ENCODE measurements at regions not wholly inside any gene's neighbourhood (a gene's known extent, or its start where the extent isn't known, plus 50 kb on each side); places are given as distances from the start of the nearest gene placed in this dataset.

DNA sequence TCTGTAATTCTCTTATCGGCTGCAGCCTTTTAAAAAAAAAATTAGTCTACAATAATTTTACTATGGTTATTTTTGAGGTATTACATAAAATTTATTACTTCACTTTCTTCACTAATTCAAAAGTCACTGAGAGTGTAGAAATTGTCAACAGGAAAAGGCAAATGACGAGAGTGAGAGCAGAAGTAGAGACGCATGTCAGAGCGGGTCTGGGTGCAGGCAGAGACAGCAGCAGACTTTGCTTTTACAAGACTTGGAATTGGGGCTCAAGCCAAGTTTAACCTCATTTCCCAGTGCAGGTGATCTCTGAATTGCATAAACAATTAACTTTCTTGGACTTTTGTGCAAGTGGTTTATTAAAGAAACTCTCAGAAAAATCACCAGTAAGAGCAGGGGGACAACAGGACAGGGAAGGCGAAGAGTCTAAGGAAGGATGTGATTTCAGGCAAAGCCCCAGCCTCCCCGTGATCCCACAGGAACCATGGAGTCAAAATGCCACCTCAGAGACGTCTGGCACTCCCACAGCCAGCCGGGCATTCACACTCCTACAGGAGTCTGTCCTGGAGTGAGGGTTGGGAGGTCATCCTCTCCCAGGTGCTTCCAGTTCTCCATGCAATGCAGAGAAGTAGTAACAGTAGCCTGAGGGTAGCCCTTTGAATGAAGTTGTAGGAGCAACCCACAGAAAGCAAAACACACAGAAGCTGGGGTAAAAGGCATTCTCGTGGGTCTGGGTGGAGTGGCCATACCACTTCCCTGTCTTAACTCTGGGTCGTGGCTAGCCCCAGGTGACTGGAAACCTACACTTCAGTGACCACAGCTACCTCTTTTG, 274.0 kb upstream of the TGFBR2 start:
- ChIA-PET CTCF (interaction anchor here (0.6 kb wide), 1 partner anchor 12 kb away, joined by 3 read pairs; no protein-coding TSS in a partner anchor), POLR2A (no interaction called here)
- TF ChIP-seq, protein P1, sequence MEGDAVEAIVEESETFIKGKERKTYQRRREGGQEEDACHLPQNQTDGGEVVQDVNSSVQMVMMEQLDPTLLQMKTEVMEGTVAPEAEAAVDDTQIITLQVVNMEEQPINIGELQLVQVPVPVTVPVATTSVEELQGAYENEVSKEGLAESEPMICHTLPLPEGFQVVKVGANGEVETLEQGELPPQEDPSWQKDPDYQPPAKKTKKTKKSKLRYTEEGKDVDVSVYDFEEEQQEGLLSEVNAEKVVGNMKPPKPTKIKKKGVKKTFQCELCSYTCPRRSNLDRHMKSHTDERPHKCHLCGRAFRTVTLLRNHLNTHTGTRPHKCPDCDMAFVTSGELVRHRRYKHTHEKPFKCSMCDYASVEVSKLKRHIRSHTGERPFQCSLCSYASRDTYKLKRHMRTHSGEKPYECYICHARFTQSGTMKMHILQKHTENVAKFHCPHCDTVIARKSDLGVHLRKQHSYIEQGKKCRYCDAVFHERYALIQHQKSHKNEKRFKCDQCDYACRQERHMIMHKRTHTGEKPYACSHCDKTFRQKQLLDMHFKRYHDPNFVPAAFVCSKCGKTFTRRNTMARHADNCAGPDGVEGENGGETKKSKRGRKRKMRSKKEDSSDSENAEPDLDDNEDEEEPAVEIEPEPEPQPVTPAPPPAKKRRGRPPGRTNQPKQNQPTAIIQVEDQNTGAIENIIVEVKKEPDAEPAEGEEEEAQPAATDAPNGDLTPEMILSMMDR (IDR thresholded peaks at IDR 0.05; ENCODE audit: insufficient read depth, low read depth, low read length), result no peak
- DNase-seq (ENCODE audit: low read depth), result no peak
- Histone ChIP-seq H3K36me3 (ENCODE audit: control insufficient read depth, insufficient read depth, low read length) (no peaks in the 10 kb centered on the region), H3K4me3 (ENCODE audit: low read depth, low read length) (no peak overlapping the region), H3K27me3 (ENCODE audit: control insufficient read depth, insufficient read depth, low read length) (no peaks in the 10 kb centered on the region)

DNA sequence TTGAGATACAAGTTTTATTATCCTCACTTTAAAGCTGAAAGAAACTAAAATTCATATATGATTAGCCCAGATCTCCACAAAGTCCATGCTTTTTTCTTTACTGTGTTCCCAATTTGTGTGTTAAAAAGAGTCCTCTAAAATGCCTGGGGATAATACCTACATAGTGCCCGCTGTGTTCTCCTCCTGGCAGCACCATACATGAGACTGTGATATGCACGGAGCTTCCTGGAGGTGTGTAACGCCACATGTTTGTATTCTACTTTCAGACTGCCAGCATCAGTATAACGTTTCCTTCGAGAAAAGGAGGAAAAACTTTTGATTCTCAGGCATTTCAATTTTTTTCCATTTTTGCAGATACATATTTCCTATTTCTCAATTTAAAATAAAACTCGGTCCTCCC, 273.3 kb upstream of the TGFBR2 start:
- Histone ChIP-seq H3K27me3 (ENCODE audit: control insufficient read depth, insufficient read depth, low read length) (no peaks in the 10 kb centered on the region), H3K36me3 (ENCODE audit: control insufficient read depth, insufficient read depth, low read length) (no peaks in the 10 kb centered on the region), H3K4me3 (ENCODE audit: low read depth, low read length) (no peak overlapping the region)
- CTCF ChIA-PET, result no interaction called here
- TF ChIP-seq, protein P1 (IDR thresholded peaks at IDR 0.05; ENCODE audit: insufficient read depth, low read depth, low read length), result no peak
- POLR2A ChIA-PET, result no interaction called here
- no peak for DNase-seq (ENCODE audit: low read depth)

DNA sequence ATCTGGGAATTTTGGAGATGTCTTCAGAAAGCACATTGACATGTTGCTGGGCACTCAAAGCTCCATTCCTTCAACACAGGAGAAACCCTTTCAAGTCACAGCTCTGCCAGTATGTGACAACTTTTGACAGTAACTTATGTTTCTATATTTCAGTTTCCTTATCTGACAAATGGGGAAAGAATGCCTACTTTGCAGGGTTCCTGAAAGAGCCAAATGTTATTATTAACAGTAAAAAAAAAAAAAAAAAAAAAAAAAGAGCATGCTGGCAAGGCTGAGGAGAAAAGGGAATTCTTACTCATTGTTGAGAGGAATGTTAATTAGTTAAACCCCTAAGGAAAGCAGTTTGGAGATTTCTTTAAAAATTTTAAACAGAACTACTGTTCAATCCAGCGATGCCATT, 272.5 kb upstream of the TGFBR2 start:
- no peaks in the 10 kb centered on the region for H3K27me3 ChIP-seq (ENCODE audit: control insufficient read depth, insufficient read depth, low read length)
- ChIA-PET CTCF (no interaction called here), POLR2A (interaction anchor here (0.5 kb wide), 1 partner anchor 348 kb away, joined by 5 read pairs; no protein-coding TSS in a partner anchor)
- TF ChIP-seq, protein P1 (IDR thresholded peaks at IDR 0.05; ENCODE audit: insufficient read depth, low read depth, low read length), result no peak
- no peak for DNase-seq (ENCODE audit: low read depth)
- H3K4me3 ChIP-seq (ENCODE audit: low read depth, low read length), result no peak overlapping the region
- H3K36me3 ChIP-seq (ENCODE audit: control insufficient read depth, insufficient read depth, low read length), result no peaks in the 10 kb centered on the region

DNA sequence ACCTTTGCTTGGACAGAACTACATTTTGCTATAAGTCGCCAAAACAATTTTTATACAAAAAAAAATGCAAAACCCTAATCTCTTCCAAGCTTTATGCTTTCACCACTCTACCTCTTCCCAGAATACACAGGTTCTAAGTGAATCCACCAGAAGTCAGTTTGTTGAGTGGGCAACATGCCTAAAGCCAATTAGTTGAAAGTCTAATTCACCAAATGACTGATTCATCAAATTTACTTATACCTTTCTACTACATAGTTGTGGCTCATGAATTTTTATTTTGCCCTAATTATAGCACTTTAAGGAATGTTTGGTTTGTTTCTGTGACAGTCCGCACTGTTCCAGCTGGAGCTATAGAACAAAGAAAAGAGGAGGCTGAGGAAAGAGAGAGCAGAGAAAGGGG, 265.9 kb upstream of the TGFBR2 start:
- CTCF ChIA-PET, result interaction anchor here (0.6 kb wide), 1 partner anchor 35 kb away, joined by 3 read pairs; no protein-coding TSS in a partner anchor
- no peaks in the 10 kb centered on the region for H3K27me3 ChIP-seq (ENCODE audit: control insufficient read depth, insufficient read depth, low read length)
- TF ChIP-seq, protein P1 (IDR thresholded peaks at IDR 0.05; ENCODE audit: insufficient read depth, low read depth, low read length), result no peak
- H3K36me3 ChIP-seq (ENCODE audit: control insufficient read depth, insufficient read depth, low read length), result no peaks in the 10 kb centered on the region
- H3K4me3 ChIP-seq (ENCODE audit: low read depth, low read length), result no peak overlapping the region
- no peak for DNase-seq (ENCODE audit: low read depth)
- POLR2A ChIA-PET, result no interaction called here

DNA sequence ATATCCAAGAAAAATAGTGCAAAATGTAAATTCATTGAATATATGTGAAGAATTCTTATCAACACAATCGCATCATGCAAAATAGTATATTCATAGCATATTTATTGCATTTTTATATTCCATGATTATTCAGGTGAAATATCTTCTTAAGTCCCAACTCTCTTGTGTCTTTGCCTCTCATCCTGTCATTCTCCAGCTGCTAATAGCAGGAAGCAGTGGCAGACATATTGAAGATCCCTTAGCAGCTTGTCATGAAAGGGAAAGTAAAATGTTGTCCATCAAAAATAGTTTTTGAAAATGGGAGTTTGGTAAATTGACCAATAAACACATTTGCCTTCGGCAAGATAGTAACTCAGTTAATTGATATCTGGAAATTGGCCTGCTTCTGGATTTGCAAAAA, 265.3 kb upstream of the TGFBR2 start:
- H3K4me3 ChIP-seq (ENCODE audit: low read depth, low read length), result no peak overlapping the region
- H3K36me3 ChIP-seq (ENCODE audit: control insufficient read depth, insufficient read depth, low read length), result no peaks in the 10 kb centered on the region
- H3K27me3 ChIP-seq (ENCODE audit: control insufficient read depth, insufficient read depth, low read length), result no peaks in the 10 kb centered on the region
- POLR2A ChIA-PET, result no interaction called here
- DNase-seq (ENCODE audit: low read depth), result no peak
- CTCF ChIA-PET, result interaction anchor here (0.6 kb wide), 1 partner anchor 36 kb away, joined by 3 read pairs; no protein-coding TSS in a partner anchor
- TF ChIP-seq, protein P1 (IDR thresholded peaks at IDR 0.05; ENCODE audit: insufficient read depth, low read depth, low read length), result no peak
